Breast epithelium (tissue), 4 donors: ENCODE measurements at regions not wholly inside any gene's neighbourhood (a gene's known extent, or its start where the extent isn't known, plus 50 kb on each side); places are given as distances from the start of the nearest gene placed in this dataset.

ENCODE experiments used
- DNase-seq, 2 donors: peaks; one replicate each; pipeline ENCODE4 v3.0.0-alpha.2; 2019; ENCODE audit warnings: low spot score in 2 of 2
- H3K27ac ChIP-seq, 2 donors: fragments of 200-600 bp; sonication (generic) in 1 of 2; one replicate each; pipeline ENCODE4 v1.5.1; 2016 to 2019; ENCODE audit warnings: mild to moderate bottlenecking in 1 of 2
- H3K27me3 ChIP-seq, 2 donors: fragments of 200-600 bp; sonication (generic) in 1 of 2; one replicate each; pipeline versions ENCODE4 v1.5.1 to v1.6.0; 2017 to 2019; ENCODE audit warnings: control low read depth in 1 of 2, mild to moderate bottlenecking in 1 of 2
- H3K36me3 ChIP-seq: fragments of 200-600 bp; one replicate; pipeline ENCODE4 v1.5.1; 2019
- H3K4me1 ChIP-seq, 2 donors: fragments of 200-600 bp; sonication (generic); one replicate each; pipeline ENCODE4 v1.5.1; 2016 to 2019; ENCODE audit warnings: control low read depth in 1 of 2
- H3K4me3 ChIP-seq, 3 donors: fragments of 200-600 bp; sonication (generic); 1 replicate in 2 of 3; 2 replicates in 1 of 3; pipeline ENCODE4 v1.5.1; 2016 to 2019; ENCODE audit warnings: mild to moderate bottlenecking in 3 of 3, moderate library complexity in 2 of 3
- H3K9me3 ChIP-seq, 2 donors: fragments of 200-600 bp; sonication (generic) in 1 of 2; one replicate each; pipeline ENCODE4 v1.5.1; 2016 to 2019; ENCODE audit warnings: control low read depth in 1 of 2
- POLR2A ChIP-seq: fragments of 450-650 bp; IDR thresholded peaks from one replicate; pipeline ENCODE4 v1.6.1; 2016; ENCODE audit warnings: antibody characterized with exemption, mild to moderate bottlenecking, moderate library complexity
- POLR2AphosphoS5 ChIP-seq, 3 donors: sonication (generic); formaldehyde crosslinking; IDR thresholded peaks; one replicate each; pipeline ENCODE4 v1.6.1; 2017; ENCODE audit warnings: antibody characterized with exemption in 3 of 3
- intact Hi-C: fragments of 100-400 bp; cut with DNase I; formaldehyde crosslinking; loops from one replicate; pipeline ENCODE4 v1.15.1; 2023; ENCODE audit warnings: low total_unique reads
- TF ChIP-seq, protein P1 (sequence below), 3 donors: fragments of 450-650 bp; IDR thresholded peaks; one replicate each; pipeline ENCODE4 v1.5.1; 2016 to 2017; ENCODE audit warnings: antibody characterized with exemption in 3 of 3, mild to moderate bottlenecking in 3 of 3, moderate library complexity in 3 of 3

DNA sequence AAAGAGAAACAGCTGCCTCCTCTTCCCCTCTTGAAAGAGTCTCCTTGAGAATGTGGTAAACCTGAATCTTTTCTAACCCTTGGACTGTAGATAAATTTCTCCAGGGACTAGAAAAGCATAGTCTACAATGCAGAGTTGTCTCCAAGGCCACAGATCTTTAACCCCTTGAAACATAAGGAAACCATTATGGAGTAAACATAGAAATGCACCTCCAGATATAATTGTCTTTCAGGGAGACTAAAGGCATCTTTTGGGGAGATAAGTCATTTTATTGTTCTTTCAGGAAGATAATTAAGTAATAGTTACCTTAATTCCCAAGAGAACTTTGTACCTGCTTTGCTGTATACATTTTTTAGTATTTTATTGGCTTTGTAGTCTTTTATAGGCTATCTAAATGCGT is 373.6 kb upstream of the GRIA1 start:
- Histone ChIP-seq H3K36me3 (no peaks in the 10 kb centered on the region), H3K4me3 (no peak overlapping the region), H3K9me3 (no peaks in the 10 kb centered on the region), H3K27ac (no peak overlapping the region), H3K27me3 (no peaks in the 10 kb centered on the region), H3K4me1 (no peaks in the 10 kb centered on the region)
- no peak for DNase-seq
- TF ChIP-seq POLR2AphosphoS5 (IDR thresholded peaks at IDR 0.05) (no peak), POLR2A (no peak)
- TF ChIP-seq, protein P1, sequence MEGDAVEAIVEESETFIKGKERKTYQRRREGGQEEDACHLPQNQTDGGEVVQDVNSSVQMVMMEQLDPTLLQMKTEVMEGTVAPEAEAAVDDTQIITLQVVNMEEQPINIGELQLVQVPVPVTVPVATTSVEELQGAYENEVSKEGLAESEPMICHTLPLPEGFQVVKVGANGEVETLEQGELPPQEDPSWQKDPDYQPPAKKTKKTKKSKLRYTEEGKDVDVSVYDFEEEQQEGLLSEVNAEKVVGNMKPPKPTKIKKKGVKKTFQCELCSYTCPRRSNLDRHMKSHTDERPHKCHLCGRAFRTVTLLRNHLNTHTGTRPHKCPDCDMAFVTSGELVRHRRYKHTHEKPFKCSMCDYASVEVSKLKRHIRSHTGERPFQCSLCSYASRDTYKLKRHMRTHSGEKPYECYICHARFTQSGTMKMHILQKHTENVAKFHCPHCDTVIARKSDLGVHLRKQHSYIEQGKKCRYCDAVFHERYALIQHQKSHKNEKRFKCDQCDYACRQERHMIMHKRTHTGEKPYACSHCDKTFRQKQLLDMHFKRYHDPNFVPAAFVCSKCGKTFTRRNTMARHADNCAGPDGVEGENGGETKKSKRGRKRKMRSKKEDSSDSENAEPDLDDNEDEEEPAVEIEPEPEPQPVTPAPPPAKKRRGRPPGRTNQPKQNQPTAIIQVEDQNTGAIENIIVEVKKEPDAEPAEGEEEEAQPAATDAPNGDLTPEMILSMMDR (IDR thresholded peaks at IDR 0.05), result no peak
- intact Hi-C loops, result no loop called here

DNA sequence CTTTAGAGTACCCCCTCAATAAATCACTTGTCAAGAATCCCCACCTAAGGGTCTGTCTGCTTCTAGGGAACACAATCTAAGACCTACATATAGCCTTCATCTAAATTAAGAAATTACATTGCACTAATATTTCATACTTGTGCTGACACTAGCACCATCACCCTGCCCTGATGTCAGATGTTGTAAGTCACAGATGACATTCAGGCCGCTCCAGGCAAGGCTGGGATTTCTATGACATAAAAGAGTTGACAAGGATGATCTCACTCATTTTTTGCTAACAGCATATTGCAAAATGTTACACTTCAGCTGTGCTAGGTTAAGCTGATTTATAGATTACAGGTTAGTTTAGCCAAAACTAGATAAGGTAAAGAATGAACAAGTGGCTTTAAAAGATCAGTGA is 372.5 kb upstream of the GRIA1 start:
- H3K27ac ChIP-seq, result no peak overlapping the region
- no peaks in the 10 kb centered on the region for H3K36me3 ChIP-seq
- intact Hi-C loops, result no loop called here
- TF ChIP-seq, protein P1 (IDR thresholded peaks at IDR 0.05), result no peak
- TF ChIP-seq POLR2AphosphoS5 (IDR thresholded peaks at IDR 0.05) (no peak), POLR2A (no peak)
- DNase-seq, result no peak
- no peak overlapping the region for H3K4me3 ChIP-seq
- H3K9me3 ChIP-seq, result no peaks in the 10 kb centered on the region
- H3K27me3 ChIP-seq, result no peaks in the 10 kb centered on the region
- H3K4me1 ChIP-seq, result no peaks in the 10 kb centered on the region

DNA sequence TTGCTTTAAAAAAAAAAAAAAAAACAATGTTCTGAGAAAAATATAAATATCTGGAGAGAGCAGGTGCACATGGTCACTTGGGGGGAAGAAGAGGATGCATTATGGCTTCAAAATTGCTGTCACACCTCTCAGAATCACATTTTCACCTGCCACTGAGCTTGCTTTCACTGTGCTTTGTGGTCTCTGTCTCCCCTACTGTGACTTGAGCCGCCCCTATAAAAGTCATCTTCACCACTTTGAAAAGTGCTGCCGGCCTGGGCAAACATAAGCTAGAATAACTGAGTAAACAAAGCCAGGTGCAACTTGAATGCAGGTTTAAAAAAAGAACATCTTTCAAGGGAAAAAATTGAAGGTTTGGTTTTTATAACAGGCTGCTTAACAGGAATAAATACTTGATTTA is 368.1 kb upstream of the GRIA1 start:
- intact Hi-C loops, result no loop called here
- Histone ChIP-seq H3K4me1 (no peaks in the 10 kb centered on the region), H3K27me3 (no peaks in the 10 kb centered on the region), H3K4me3 (no peak overlapping the region), H3K9me3 (no peaks in the 10 kb centered on the region), H3K27ac (no peak overlapping the region), H3K36me3 (no peaks in the 10 kb centered on the region)
- no peak for DNase-seq
- no peak for TF ChIP-seq POLR2A
- TF ChIP-seq POLR2AphosphoS5 (IDR thresholded peaks at IDR 0.05), result no peak
- TF ChIP-seq, protein P1 (IDR thresholded peaks at IDR 0.05), result no peak

DNA sequence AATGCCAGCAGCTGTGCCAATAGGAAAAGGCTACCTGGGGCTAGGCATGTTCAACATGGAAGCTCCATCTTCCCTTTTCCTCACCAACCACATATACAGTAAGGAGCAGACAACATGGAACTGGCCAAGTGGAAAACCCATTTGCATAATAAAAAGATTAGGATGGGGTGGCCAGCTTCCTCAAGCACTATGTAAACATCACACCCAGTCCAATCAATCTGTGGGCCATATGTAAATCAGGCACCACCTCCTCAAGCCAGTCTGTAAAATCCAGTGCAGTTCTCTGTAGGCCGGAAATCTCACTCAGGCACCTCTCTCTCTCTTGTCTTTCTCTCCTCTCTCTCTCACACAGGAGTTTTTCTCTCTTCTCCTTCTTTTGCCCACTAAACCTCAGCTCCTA is 360.2 kb upstream of the GRIA1 start:
- Histone ChIP-seq H3K4me3 (no peak overlapping the region), H3K9me3 (no peaks in the 10 kb centered on the region), H3K4me1 (no peaks in the 10 kb centered on the region), H3K27ac (no peak overlapping the region), H3K36me3 (no peaks in the 10 kb centered on the region), H3K27me3 (no peaks in the 10 kb centered on the region)
- TF ChIP-seq, protein P1 (IDR thresholded peaks at IDR 0.05), result no peak
- TF ChIP-seq POLR2A (no peak), POLR2AphosphoS5 (IDR thresholded peaks at IDR 0.05) (no peak)
- DNase-seq, result no peak
- intact Hi-C loops, result no loop called here

DNA sequence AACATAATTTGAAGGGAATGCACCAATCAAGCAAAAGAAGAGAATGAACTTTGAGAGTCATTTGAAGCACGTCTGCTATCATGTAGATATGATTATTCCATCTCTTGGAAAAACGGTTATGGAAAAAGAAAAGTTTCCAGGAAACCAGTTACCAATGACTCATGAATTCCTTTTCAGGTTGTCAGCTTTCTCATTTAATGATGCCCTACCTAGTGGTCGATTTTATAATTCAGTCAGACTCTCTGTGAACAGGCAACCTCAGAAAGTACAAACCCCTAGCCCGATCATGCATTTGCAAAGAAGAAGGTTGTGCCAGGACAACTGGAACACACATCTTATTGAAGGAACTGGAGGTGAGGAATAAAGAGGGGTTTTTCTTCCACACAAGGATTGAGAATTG is 355.1 kb upstream of the GRIA1 start:
- H3K27me3 ChIP-seq, result no peaks in the 10 kb centered on the region
- H3K4me3 ChIP-seq, result no peak overlapping the region
- H3K9me3 ChIP-seq, result no peaks in the 10 kb centered on the region
- H3K36me3 ChIP-seq, result no peaks in the 10 kb centered on the region
- intact Hi-C loops, result no loop called here
- TF ChIP-seq, protein P1 (IDR thresholded peaks at IDR 0.05), result no peak
- no peak for TF ChIP-seq POLR2AphosphoS5 (IDR thresholded peaks at IDR 0.05)
- no peak for TF ChIP-seq POLR2A
- no peak for DNase-seq
- no peak overlapping the region for H3K27ac ChIP-seq
- H3K4me1 ChIP-seq, result no peaks in the 10 kb centered on the region
